Gastrocnemius medialis (tissue), 4 donors: ENCODE measurements at regions not wholly inside any gene's neighbourhood (a gene's known extent, or its start where the extent isn't known, plus 50 kb on each side); places are given as distances from the start of the nearest gene placed in this dataset.

Source experiments
- POLR2A ChIP-seq, 2 donors: fragments of 450-650 bp; IDR thresholded peaks; one replicate each; pipeline ENCODE4 v1.6.1; 2017; ENCODE audit warnings: antibody characterized with exemption in 2 of 2, mild to moderate bottlenecking in 2 of 2, moderate library complexity in 2 of 2
- TF ChIP-seq, protein P1 (sequence below), 5 experiments: fragments of 450-650 bp in 3 of 5; fragments of 200-600 bp in 2 of 5; sonication (generic) in 2 of 5; IDR thresholded peaks in 4 of 5; conservative IDR thresholded peaks in 1 of 5; 1 replicate in 4 of 5; 2 replicates in 1 of 5; pipeline ENCODE4 v1.5.1; 2016 to 2019; ENCODE audit warnings: antibody characterized with exemption in 5 of 5, mild to moderate bottlenecking in 3 of 5, moderate library complexity in 3 of 5

DNA sequence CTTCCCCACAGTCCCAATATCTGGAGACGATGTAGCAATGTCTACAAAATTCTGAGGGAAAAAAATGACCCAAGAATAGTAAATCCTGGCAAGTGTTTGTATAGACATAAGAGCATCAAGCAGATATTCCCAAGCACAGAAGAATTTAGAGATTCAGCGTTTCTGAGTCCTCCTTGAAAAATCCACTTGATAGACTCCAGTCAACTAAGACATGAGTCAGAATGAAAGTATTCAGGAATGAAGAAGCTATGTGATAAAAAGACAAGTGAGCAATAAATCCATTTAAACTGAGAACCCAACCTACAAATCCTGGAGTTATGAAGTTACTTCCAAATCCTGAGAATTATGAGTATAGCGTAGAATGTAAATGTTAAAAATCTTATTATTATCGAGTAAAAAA lies 86.1 kb upstream of the NPY start:
- TF ChIP-seq, protein P1, sequence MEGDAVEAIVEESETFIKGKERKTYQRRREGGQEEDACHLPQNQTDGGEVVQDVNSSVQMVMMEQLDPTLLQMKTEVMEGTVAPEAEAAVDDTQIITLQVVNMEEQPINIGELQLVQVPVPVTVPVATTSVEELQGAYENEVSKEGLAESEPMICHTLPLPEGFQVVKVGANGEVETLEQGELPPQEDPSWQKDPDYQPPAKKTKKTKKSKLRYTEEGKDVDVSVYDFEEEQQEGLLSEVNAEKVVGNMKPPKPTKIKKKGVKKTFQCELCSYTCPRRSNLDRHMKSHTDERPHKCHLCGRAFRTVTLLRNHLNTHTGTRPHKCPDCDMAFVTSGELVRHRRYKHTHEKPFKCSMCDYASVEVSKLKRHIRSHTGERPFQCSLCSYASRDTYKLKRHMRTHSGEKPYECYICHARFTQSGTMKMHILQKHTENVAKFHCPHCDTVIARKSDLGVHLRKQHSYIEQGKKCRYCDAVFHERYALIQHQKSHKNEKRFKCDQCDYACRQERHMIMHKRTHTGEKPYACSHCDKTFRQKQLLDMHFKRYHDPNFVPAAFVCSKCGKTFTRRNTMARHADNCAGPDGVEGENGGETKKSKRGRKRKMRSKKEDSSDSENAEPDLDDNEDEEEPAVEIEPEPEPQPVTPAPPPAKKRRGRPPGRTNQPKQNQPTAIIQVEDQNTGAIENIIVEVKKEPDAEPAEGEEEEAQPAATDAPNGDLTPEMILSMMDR (IDR thresholded peaks at IDR 0.05 in 4 of 5, conservative IDR thresholded peaks at IDR 0.05 in 1 of 5) = no peak
- TF ChIP-seq POLR2A (IDR thresholded peaks at IDR 0.05) = no peak
